ENCODE measurements at regions not wholly inside any gene's neighbourhood (a gene's known extent, or its start where the extent isn't known, plus 50 kb on each side); places are given as distances from the start of the nearest gene placed in this dataset.

DNA sequence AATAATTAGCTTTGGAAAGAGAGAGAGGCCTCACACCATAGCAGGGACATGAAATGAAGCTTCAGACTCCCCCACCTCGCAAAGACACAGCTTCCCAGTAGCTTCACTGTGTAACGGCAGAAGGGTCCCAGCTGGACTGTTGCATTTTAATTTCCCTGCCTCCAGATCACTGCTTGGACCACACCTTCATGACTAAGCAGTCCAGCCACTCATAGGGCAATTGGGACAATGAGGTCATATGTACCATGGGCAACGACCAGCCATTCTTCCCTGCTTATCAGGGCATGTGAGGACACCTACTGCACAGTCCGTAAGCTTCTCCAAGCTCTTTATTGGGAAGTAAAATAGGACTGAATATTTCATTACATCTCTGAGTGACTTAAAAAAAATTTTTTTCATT lies 183.0 kb downstream of the MREG start (continued):
- TF ChIP-seq PBX3 (CRISPR knock-in tag; IDR thresholded peaks at IDR 0.05; ENCODE audit: borderline replicate concordance) (no peak), ZBTB7B (CRISPR knock-in tag; IDR thresholded peaks at IDR 0.05) (no peak), ZNF24 (IDR thresholded peaks at IDR 0.05) (no peak), ZBTB38 (CRISPR knock-in tag; IDR thresholded peaks at IDR 0.05) (peak; percentile 78), HES4 (CRISPR knock-in tag; IDR thresholded peaks at IDR 0.05; ENCODE audit: borderline replicate concordance) (no peak), SOX6 (IDR thresholded peaks at IDR 0.05) (no peak), SOX6 (CRISPR knock-in tag; IDR thresholded peaks at IDR 0.05) (peak; percentile 47; the same call in 1 of the 2 replicates), NCOR1 (IDR thresholded peaks at IDR 0.05; ENCODE audit: borderline replicate concordance, low read length) (no peak), ZNF264 (CRISPR knock-in tag; IDR thresholded peaks at IDR 0.05) (no peak), CREM (IDR thresholded peaks at IDR 0.05) (no peak), CREM (CRISPR knock-in tag; IDR thresholded peaks at IDR 0.05) (no peak), RFX1 (IDR thresholded peaks at IDR 0.05) (no peak), ZNF337 (CRISPR knock-in tag; IDR thresholded peaks at IDR 0.05; ENCODE audit: borderline replicate concordance, low read depth) (no peak), ZNF703 (CRISPR knock-in tag; IDR thresholded peaks at IDR 0.05; ENCODE audit: borderline replicate concordance) (no peak), ZBTB33 (CRISPR knock-in tag; IDR thresholded peaks at IDR 0.05) (no peak), LBX2 (CRISPR knock-in tag; IDR thresholded peaks at IDR 0.05; ENCODE audit: borderline replicate concordance) (no peak), ZNF326 (CRISPR knock-in tag; IDR thresholded peaks at IDR 0.05; ENCODE audit: borderline replicate concordance) (no peak), ZNF781 (CRISPR knock-in tag; IDR thresholded peaks at IDR 0.05; ENCODE audit: borderline replicate concordance, not compliant biosample characterization) (no peak)
- TF ChIP-seq, protein P1, sequence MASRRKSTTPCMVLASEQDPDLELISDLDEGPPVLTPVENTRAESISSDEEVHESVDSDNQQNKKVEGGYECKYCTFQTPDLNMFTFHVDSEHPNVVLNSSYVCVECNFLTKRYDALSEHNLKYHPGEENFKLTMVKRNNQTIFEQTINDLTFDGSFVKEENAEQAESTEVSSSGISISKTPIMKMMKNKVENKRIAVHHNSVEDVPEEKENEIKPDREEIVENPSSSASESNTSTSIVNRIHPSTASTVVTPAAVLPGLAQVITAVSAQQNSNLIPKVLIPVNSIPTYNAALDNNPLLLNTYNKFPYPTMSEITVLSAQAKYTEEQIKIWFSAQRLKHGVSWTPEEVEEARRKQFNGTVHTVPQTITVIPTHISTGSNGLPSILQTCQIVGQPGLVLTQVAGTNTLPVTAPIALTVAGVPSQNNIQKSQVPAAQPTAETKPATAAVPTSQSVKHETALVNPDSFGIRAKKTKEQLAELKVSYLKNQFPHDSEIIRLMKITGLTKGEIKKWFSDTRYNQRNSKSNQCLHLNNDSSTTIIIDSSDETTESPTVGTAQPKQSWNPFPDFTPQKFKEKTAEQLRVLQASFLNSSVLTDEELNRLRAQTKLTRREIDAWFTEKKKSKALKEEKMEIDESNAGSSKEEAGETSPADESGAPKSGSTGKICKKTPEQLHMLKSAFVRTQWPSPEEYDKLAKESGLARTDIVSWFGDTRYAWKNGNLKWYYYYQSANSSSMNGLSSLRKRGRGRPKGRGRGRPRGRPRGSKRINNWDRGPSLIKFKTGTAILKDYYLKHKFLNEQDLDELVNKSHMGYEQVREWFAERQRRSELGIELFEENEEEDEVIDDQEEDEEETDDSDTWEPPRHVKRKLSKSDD (CRISPR knock-in tag; IDR thresholded peaks at IDR 0.05; ENCODE audit: low read depth): no peak
- TF ChIP-seq, protein P2, sequence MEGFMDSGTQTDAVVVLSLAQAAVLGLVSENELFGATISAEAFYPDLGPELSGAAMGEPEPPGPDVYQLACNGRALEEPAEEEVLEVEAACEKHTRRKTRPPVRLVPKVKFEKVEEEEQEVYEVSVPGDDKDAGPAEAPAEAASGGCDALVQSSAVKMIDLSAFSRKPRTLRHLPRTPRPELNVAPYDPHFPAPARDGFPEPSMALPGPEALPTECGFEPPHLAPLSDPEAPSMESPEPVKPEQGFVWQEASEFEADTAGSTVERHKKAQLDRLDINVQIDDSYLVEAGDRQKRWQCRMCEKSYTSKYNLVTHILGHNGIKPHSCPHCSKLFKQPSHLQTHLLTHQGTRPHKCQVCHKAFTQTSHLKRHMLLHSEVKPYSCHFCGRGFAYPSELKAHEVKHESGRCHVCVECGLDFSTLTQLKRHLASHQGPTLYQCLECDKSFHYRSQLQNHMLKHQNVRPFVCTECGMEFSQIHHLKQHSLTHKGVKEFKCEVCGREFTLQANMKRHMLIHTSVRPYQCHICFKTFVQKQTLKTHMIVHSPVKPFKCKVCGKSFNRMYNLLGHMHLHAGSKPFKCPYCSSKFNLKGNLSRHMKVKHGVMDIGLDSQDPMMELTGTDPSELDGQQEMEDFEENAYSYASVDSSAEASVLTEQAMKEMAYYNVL (CRISPR knock-in tag; IDR thresholded peaks at IDR 0.05; ENCODE audit: borderline replicate concordance): no peak
- TF ChIP-seq, protein P3, sequence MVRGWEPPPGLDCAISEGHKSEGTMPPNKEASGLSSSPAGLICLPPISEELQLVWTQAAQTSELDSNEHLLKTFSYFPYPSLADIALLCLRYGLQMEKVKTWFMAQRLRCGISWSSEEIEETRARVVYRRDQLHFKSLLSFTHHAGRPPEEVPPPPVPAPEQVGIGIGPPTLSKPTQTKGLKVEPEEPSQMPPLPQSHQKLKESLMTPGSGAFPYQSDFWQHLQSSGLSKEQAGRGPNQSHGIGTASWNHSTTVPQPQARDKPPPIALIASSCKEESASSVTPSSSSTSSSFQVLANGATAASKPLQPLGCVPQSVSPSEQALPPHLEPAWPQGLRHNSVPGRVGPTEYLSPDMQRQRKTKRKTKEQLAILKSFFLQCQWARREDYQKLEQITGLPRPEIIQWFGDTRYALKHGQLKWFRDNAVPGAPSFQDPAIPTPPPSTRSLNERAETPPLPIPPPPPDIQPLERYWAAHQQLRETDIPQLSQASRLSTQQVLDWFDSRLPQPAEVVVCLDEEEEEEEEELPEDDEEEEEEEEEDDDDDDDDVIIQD (CRISPR knock-in tag; IDR thresholded peaks at IDR 0.05; ENCODE audit: low read depth): peak; percentile 79

Data from HepG2 (cell line).